ENCODE measurements at regions not wholly inside any gene's neighbourhood (a gene's known extent, or its start where the extent isn't known, plus 50 kb on each side); places are given as distances from the start of the nearest gene placed in this dataset.
"Not testable (repeated sequence)": the region's sequence is repeated elsewhere in the genome, so short reads cannot be mapped to it uniquely, and the experiment has no call there.

- DNase-seq, result no peak
Measured at GRCh38 chr17:11182430-11182829, 58.6 kb upstream of the SHISA6 start.

GRCh38 chr17:11178581-11178980 is 62.4 kb upstream of the SHISA6 start:
- no peak for DNase-seq

DNA sequence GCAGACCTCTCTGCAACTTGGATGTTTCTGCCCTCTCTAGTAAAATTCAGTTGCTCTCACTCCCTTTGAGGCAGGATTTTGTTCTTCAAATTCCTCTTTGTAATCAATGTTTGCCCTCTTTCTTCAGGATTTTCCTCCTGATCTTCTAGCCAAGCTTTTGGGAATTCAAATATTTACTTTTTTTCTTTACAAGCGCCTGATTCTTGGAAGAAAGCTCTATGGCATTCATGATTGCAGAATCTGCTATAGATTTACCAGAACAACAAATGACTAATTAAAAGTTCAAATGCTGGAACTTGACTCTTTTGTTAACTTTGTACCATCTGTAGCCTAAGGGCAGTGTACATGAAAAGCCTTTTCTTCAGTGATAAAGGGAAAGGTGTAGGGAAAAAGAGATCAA is 63.7 kb upstream of the SHISA6 start:
- DNase-seq, result no peak

DNA sequence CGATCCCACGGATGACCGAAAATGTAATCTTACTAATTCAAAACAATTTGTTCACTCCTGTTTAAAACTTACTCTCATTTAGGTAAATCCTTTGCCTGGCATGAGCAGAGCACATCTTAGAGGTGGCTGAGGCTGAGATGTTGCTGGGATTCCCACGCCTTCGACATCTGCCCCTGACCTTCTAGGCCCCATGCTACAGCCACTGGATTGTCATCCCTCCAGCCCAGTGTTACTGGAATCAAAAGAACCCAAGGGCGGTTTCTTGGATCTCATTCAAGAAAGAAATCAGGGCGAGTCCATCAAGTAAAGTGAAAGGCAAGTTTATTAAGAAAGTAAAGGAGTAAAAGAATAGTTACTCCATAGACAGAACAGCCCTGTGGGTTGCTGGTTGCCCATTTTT is 64.5 kb upstream of the SHISA6 start:
- DNase-seq, result no peak

DNA sequence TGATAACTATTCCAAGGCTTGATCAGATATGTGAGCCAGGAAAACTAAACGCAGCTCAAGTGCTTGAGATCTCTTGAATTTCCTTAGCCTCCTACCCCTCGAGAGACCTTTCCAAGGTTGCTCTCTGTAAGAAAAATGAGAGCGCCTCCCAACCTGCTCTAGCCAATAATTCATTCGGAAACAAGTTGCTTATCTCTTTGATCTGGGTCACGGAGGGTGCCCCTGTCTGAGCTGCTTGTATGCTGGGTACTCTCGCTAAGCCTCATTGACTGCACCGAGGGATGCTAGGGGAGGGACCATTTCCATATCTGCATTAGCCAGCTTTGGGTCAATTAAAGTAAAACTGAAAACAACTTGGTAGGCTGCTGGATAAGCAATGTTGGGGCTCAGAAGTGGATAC is 70.1 kb upstream of the SHISA6 start:
- DNase-seq, result no peak

GRCh38 chr17:11151818-11152425 is 89.1 kb upstream of the SHISA6 start:
- DNase-seq, result no peak

DNA sequence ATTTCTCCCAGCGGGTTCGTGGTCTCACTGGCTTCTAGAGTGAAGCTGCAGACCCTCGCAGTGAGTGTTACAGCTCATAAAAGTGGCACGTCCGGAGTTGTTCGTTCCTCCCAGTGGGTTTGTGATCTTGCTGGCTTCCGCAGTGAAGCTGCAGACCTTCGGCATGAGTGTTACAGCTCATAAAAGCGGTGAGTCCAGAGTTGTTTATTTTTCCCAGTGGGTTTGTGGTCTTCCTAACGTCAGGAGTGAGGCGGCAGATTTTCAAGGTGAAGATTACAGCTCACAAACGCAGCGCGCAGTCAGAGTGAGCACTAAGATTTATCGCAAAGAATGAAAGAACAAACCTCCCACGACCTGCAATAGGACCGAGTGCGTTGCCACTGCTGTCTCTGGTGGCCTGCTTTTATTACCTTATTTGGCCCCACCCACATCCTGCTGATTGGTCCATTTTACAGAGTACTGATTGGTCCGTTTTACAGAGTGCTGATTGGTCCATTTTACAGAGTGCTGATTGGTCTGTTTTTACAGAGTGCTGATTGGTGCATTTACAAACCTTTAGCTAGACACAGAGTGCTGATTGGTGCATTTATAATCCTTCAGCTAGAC is 90.0 kb upstream of the SHISA6 start:
- not testable (repeated sequence) for DNase-seq

DNA sequence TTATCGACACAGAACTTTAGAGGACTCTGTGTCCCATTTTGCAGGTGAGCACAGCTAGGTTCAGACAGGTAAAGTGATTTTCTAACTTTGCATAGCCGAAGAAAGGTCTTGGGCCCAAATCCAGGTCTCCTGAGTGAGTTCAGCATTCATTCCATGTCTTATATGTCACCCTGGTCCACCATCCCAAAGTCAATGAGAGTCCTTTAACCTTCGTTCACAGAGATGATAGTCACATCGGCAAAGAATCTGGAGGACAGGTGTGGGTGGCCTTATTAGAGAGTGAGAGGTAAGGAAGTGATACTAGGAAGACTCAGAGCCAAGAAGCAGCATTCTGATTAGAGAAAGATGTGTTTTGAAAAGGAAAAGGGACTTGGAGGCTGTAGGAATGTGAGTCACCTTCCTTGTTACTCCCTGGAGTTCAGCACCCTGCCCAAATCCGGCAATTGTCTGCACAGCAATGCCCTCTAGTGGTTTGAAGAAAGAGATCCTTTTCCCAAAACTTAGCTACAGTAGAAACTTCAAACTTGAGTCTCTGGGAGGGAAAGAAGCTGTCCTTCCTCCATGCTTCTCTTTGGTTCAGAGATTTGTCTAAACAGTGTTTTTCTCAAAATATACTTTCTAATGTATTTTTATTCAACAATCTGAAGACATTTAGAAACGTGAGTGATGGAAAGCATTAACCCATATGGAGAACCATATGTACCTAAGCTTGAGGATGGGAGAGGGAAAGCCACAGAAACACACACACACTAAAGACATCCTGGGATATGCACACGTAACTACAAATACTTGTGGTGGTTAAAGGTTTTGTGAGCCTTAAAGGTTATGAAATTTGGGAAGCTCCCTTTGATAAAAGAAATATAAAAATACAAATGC is 96.4 kb upstream of the SHISA6 start:
- DNase-seq, result peak in 1 of 2 donors; percentile 40

GRCh38 chr17:11142231-11142630 is 98.8 kb upstream of the SHISA6 start:
- no peak for DNase-seq

DNA sequence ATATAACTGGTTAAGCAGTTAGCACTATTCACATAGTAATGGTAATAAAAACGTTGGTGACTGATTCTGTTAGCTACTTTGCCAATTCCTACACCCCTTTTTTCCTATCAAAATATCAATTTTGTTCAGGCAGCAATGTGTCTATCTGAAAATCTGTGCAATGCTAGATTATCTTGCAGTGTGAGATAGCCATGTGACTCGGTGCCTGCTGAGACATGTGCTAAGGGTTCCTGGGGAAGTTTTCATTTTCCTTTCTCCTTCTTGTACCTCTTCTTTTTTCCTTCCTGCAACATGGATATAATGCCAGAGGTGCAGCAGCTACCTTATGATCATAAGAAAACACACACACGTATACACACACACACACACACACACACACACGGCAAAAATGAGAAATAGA is 100.5 kb upstream of the SHISA6 start:
- DNase-seq, result no peak

- peak; percentile 89 to 93 for DNase-seq
Measured at GRCh38 chr17:11140043-11140442, 101.0 kb upstream of the SHISA6 start.

DNA sequence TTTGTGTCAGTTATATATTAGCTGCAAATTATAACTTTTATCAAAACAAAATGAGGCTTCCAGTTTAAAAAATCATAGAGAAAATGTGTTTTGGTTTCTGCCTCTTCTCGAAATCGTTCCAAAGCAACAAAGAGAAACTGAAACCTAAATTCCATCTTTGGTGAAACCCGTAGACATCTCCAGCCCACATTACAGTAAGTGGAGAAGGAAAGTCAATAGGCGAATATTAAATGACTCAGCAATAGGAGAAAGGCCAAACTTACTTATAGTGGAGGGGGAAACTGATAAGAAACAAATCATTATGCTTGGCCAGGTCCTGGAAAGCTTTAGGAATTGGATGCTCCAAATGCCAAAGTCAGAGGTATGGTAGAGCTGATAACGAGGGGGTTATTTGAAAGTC is 103.0 kb upstream of the SHISA6 start:
- no peak for DNase-seq

DNA sequence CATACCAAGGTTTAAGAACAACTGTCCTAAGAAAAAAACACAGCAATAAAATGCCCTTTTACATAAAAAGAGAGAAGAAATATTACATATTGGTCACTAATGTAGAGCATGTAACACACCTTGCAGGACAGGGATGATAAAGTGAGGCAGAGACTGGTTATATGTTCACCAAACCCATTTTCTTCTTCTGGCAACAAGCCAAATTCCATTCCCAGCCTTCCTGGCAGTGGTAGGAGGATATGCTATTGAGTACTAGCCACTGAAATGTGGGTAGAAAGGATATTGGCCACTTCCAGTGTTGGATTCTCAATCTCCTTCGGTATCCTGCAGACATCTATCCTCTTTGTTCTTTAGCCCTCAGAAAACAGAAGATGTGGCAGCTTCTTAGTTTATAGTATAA is 105.2 kb upstream of the SHISA6 start:
- DNase-seq, result no peak

- no peak for DNase-seq
Measured at GRCh38 chr17:11130367-11130766, 110.6 kb upstream of the SHISA6 start.

GRCh38 chr17:11122908-11123307 is 118.1 kb upstream of the SHISA6 start:
- peak; percentile 19 to 26 for DNase-seq

- DNase-seq, result no peak
Measured at GRCh38 chr17:11121341-11121985, 119.5 kb upstream of the SHISA6 start.

GRCh38 chr17:11109106-11109505 is 131.9 kb upstream of the SHISA6 start:
- no peak for DNase-seq

- no peak for DNase-seq
Measured at GRCh38 chr17:11105141-11105540, 135.9 kb upstream of the SHISA6 start.

GRCh38 chr17:11097121-11097520 is 143.9 kb upstream of the SHISA6 start:
- no peak for DNase-seq

GRCh38 chr17:11094331-11094730 is 146.7 kb upstream of the SHISA6 start:
- DNase-seq, result no peak

DNA sequence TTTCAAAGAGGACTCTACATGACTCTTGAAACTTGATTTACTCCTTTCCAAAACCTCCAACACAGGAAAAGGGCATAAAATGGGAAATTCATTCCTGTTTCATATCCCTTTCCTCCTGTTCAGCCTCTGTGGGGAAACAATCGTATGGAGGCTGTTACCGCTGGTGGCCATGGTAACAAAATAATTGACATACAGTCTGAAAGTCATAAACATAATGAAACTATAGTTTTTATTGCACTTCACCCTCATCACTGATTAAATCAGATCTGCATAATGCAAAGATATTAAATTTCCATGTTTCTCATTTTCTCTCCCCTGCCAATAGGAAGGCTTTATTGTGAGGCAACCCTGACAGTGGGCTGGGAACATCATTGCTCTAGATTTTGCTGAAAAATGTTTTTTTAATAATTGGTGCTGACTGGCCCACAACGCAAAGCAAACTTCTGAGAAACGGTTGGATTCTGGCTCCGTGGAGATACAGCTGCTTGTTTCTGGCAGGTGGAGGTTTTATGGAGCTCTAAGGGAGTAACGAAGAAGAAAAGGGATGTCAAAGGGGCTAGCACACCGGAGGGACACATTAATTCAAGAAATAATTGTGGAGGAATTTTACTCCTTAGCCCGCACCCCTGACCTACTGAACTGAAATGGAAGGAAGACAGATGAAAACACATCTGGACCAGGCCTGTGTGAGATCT is 154.2 kb upstream of the SHISA6 start:
- DNase-seq, result no peak

DNA sequence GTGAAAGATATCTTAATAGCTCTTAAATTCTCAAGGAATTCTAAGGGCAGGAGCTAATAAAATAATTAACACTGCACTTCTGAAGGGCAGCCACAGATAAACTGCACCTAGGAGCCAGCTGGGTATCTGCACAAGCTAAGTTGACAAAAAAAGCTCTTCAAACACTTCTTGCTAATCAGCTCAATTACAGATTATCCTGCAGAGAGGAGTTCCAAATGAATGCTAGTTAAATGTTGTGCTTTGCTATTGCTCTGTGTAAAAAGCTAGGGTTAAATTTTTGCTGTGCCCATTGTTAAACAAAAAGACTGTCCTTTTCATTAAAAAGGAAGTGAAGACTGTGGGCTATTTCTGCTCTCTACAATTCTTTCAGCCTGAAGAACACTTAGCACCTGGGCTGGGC is 158.5 kb upstream of the SHISA6 start:
- DNase-seq, result no peak
